H1 (cell line): ENCODE measurements at regions not wholly inside any gene's neighbourhood (a gene's known extent, or its start where the extent isn't known, plus 50 kb on each side); places are given as distances from the start of the nearest gene placed in this dataset.

Experiments
- CTCF ChIA-PET: fragments of 300-600 bp; sonication (Branson Sonifier 250); formaldehyde crosslinking; loops from one replicate; lab custom pipeline; 2021; ENCODE audit not compliant: partially characterized antibody; lab: Charles Lee
- POLR2A ChIA-PET: fragments of 300-600 bp; sonication (Branson Sonifier 250); formaldehyde crosslinking; loops from one replicate; lab custom pipeline; 2021; ENCODE audit warnings: inconsistent platforms; ENCODE audit not compliant: partially characterized antibody; lab: Charles Lee
- DNase-seq, 2 experiments: peaks; one replicate each; pipeline versions ENCODE4 v3.0.0 to v3.0.0-alpha.2; 2010 to 2022; ENCODE audit warnings: low spot score in 2 of 2, low read depth in 1 of 2, mixed read lengths in 1 of 2
- FAIRE-seq: peaks from 2 replicates; lab custom pipeline; 2011; peaks lifted over from hg19 to GRCh38; lab: Jason Lieb, UNC
- H2AFZ ChIP-seq: 2 replicates; pipeline ENCODE4 v1.8.1; 2012; ENCODE audit warnings: low read length, inconsistent platforms
- H2AK5ac ChIP-seq: 2 replicates; pipeline ENCODE4 v1.6.1; 2013; ENCODE audit warnings: low read depth, low read length
- H2BK120ac ChIP-seq: replicated peaks from 2 replicates; pipeline ENCODE3; 2013; ENCODE audit warnings: low read depth, low read length, inconsistent platforms
- H2BK12ac ChIP-seq: 2 replicates; pipeline ENCODE4 v1.6.1; 2013; ENCODE audit warnings: low read depth, low read length
- H2BK15ac ChIP-seq: 2 replicates; pipeline ENCODE4 v1.6.1; 2013; ENCODE audit warnings: low read length
- H2BK20ac ChIP-seq: 2 replicates; pipeline ENCODE4 v1.6.1; 2013; ENCODE audit warnings: low read length
- H2BK5ac ChIP-seq: 2 replicates; pipeline ENCODE4 v1.6.1; 2013; ENCODE audit warnings: low read depth, low read length
- H3K14ac ChIP-seq: 2 replicates; pipeline ENCODE4 v1.6.1; 2013; ENCODE audit warnings: inconsistent platforms; ENCODE audit not compliant: insufficient read length
- H3K18ac ChIP-seq: 2 replicates; pipeline ENCODE4 v1.6.1; 2013; ENCODE audit warnings: low read length; ENCODE audit errors: extremely low read depth
- H3K23ac ChIP-seq: 2 replicates; pipeline ENCODE4 v1.6.1; 2013; ENCODE audit warnings: inconsistent platforms; ENCODE audit not compliant: insufficient read length
- H3K23me2 ChIP-seq: 2 replicates; pipeline ENCODE4 v1.6.1; 2013; ENCODE audit warnings: low read depth, low read length
- H3K27ac ChIP-seq: 2 replicates; pipeline ENCODE4 v1.6.1; 2011; ENCODE audit warnings: low read depth, low read length, inconsistent platforms
- H3K27me3 ChIP-seq, 4 experiments: replicated peaks in 1 of 4; 1 replicate in 1 of 4; 2 replicates in 3 of 4; pipeline versions ENCODE4 v1.6.1 to v1.8.1; 2011 to 2013; ENCODE audit warnings: low read length in 3 of 4, mild to moderate bottlenecking in 3 of 4, inconsistent platforms in 2 of 4, mixed read lengths in 2 of 4, moderate library complexity in 1 of 4; ENCODE audit not compliant: control insufficient read depth in 3 of 4, insufficient read depth in 3 of 4; ENCODE audit errors: extremely low read depth in 1 of 4
- H3K36me3 ChIP-seq, 4 experiments: 2 replicates each; pipeline versions ENCODE4 v1.6.1 to v1.8.1; 2011 to 2013; ENCODE audit warnings: mild to moderate bottlenecking in 4 of 4, low read length in 3 of 4, moderate library complexity in 2 of 4, control low read depth in 1 of 4, inconsistent platforms in 1 of 4; ENCODE audit not compliant: insufficient read depth in 4 of 4, control insufficient read depth in 2 of 4
- H3K4ac ChIP-seq: replicated peaks from 2 replicates; pipeline ENCODE3; 2013; ENCODE audit warnings: low read length, low read depth, mixed read lengths, inconsistent platforms; ENCODE audit not compliant: insufficient read length
- H3K4me1 ChIP-seq, 4 experiments: replicated peaks in 1 of 4; 1 replicate in 1 of 4; 2 replicates in 3 of 4; pipeline versions ENCODE4 v1.6.1 to v1.8.1; 2011 to 2013; ENCODE audit warnings: low read length in 3 of 4, inconsistent platforms in 2 of 4, mixed read lengths in 1 of 4; ENCODE audit not compliant: insufficient read depth in 4 of 4, control insufficient read depth in 3 of 4
- H3K4me2 ChIP-seq, 2 experiments: 2 replicates each; pipeline versions ENCODE4 v1.6.1 to v1.8.1; 2011 to 2013; ENCODE audit warnings: low read depth in 2 of 2, low read length in 2 of 2, control low read depth in 1 of 2, inconsistent platforms in 1 of 2, mild to moderate bottlenecking in 1 of 2; ENCODE audit not compliant: insufficient read depth in 1 of 2
- H3K4me3 ChIP-seq, 4 experiments: fragments of 200-600, 300-600 bp in 1 of 4; sonication (generic), shearing (Covaris generic), sonication (Bioruptor Twin) in 1 of 4; 2 replicates each; pipeline versions ENCODE4 v1.5.1 to v1.8.1; 2011 to 2016; ENCODE audit warnings: low read length in 4 of 4, low read depth in 3 of 4, control low read depth in 2 of 4, inconsistent platforms in 2 of 4, mild to moderate bottlenecking in 2 of 4, mixed read lengths in 1 of 4, moderate library complexity in 1 of 4; ENCODE audit not compliant: insufficient read depth in 2 of 4; ENCODE audit errors: extremely low read depth in 1 of 4
- H3K56ac ChIP-seq: replicated peaks from 2 replicates; pipeline ENCODE3; 2013; ENCODE audit warnings: low read depth, mild to moderate bottlenecking, mixed read lengths, low read length, inconsistent platforms; ENCODE audit not compliant: insufficient read length
- H3K79me1 ChIP-seq: 2 replicates; pipeline ENCODE4 v1.6.1; 2013; ENCODE audit warnings: low read depth, low read length, control low read depth
- H3K79me2 ChIP-seq, 2 experiments: 2 replicates each; pipeline versions ENCODE4 v1.6.1 to v1.8.1; 2012 to 2013; ENCODE audit warnings: low read length in 2 of 2, mild to moderate bottlenecking in 2 of 2, inconsistent platforms in 1 of 2; ENCODE audit not compliant: insufficient read depth in 2 of 2, control insufficient read depth in 1 of 2
- H3K9ac ChIP-seq, 4 experiments: replicated peaks in 1 of 4; 1 replicate in 1 of 4; 2 replicates in 3 of 4; pipeline versions ENCODE4 v1.6.1 to v1.8.1; 2011 to 2013; ENCODE audit warnings: low read depth in 3 of 4, low read length in 3 of 4, control low read depth in 2 of 4, mild to moderate bottlenecking in 2 of 4, moderate library complexity in 2 of 4, inconsistent platforms in 1 of 4; ENCODE audit errors: extremely low read depth in 1 of 4
- H3K9me3 ChIP-seq, 2 experiments: 2 replicates each; pipeline versions ENCODE4 v1.6.1 to v1.8.1; 2012 to 2013; ENCODE audit warnings: mild to moderate bottlenecking in 2 of 2, moderate library complexity in 2 of 2, control low read depth in 1 of 2, inconsistent platforms in 1 of 2, low read depth in 1 of 2, low read length in 1 of 2, mixed read lengths in 1 of 2; ENCODE audit not compliant: insufficient read depth in 2 of 2
- H4K20me1 ChIP-seq, 2 experiments: replicated peaks in 1 of 2; 2 replicates each; pipeline versions ENCODE3 to v1.8.1; 2011 to 2013; ENCODE audit warnings: inconsistent platforms in 2 of 2, low read length in 2 of 2, mild to moderate bottlenecking in 1 of 2; ENCODE audit not compliant: insufficient read depth in 2 of 2, control insufficient read depth in 1 of 2
- H4K5ac ChIP-seq: 2 replicates; pipeline ENCODE4 v1.6.1; 2013; ENCODE audit warnings: low read length, low read depth, mixed read lengths, inconsistent platforms; ENCODE audit not compliant: insufficient read length
- H4K8ac ChIP-seq: 2 replicates; pipeline ENCODE4 v1.8.0; 2013; ENCODE audit warnings: mild to moderate bottlenecking, moderate library complexity, low read length, inconsistent platforms; ENCODE audit not compliant: insufficient read depth; ENCODE audit errors: extremely low read depth
- H4K91ac ChIP-seq: replicated peaks from 2 replicates; pipeline ENCODE3; 2013; ENCODE audit warnings: low read length, mixed read lengths, inconsistent platforms; ENCODE audit not compliant: insufficient read length
- CHD7 ChIP-seq: fragments of 300-600 bp; sonication (generic); IDR thresholded peaks from 2 replicates; pipeline ENCODE4 v1.7.1; 2012; ENCODE audit warnings: low read length, moderate library complexity, mild to moderate bottlenecking, inconsistent platforms; ENCODE audit not compliant: insufficient replicate concordance
- WGBS, 2 experiments: shearing (Covaris generic) in 1 of 2; methylation state at CpG; one replicate each; pipeline versions ENCODE4 v1.1.6 to v1.1.7; 2013 to 2015; ENCODE audit warnings: low lambda C conversion rate in 2 of 2, mixed read lengths in 2 of 2, inconsistent platforms in 1 of 2, low coverage in 1 of 2, missing lambda C conversion rate in 1 of 2; ENCODE audit not compliant: insufficient replicate concordance in 2 of 2, insufficient coverage in 1 of 2, insufficient read length in 1 of 2; ENCODE audit errors: extremely low coverage in 1 of 2, missing lambda C conversion rate in 1 of 2; 5-methylcytosine and 5-hydroxymethylcytosine counted together

GRCh38 chr18:22841840-22842239 lies 91.3 kb upstream of the RBBP8 start:
- Histone ChIP-seq H3K79me1 (no peaks in the 10 kb centered on the region), H2BK15ac (no peak overlapping the region), H2BK5ac (no peak overlapping the region), H3K23ac (no peak overlapping the region), H4K5ac (no peak overlapping the region), H3K4me3 (no peak overlapping the region), H3K4ac (no peak overlapping the region), H3K36me3 (no peaks in the 10 kb centered on the region), H3K4me1 (peaks cover 0 to 3% (median 1%) of the 10 kb centered on the region in 4 experiments; a peak in 3 of 7 replicates), H3K9ac (no peak overlapping the region), H2AK5ac (no peak overlapping the region), H4K8ac (no peak overlapping the region), H3K23me2 (no peaks in the 10 kb centered on the region), H3K9me3 (no peaks in the 10 kb centered on the region), H3K79me2 (no peaks in the 10 kb centered on the region), H2BK120ac (no peak overlapping the region), H3K14ac (no peak overlapping the region), H3K4me2 (no peak overlapping the region), H2AFZ (no peak overlapping the region), H2BK12ac (no peak overlapping the region), H4K20me1 (no peaks in the 10 kb centered on the region), H3K18ac (no peak overlapping the region), H3K56ac (no peak overlapping the region), H3K27me3 (no peaks in the 10 kb centered on the region), H4K91ac (no peak overlapping the region), H3K27ac (no peak overlapping the region), H2BK20ac (no peak overlapping the region)
- ChIA-PET CTCF (interaction anchor here (0.7 to 1.8 kb wide), 3 partner anchors 28 to 141 kb away, joined by 3 to 4 read pairs (median 3); no protein-coding TSS in a partner anchor), POLR2A (no interaction called here)
- FAIRE-seq (no peak), DNase-seq (no peak)
- 100% methylated on average over 2 of the region's 2 CpGs; no CpG with 5 or more reads in 1 of the 2 experiments for WGBS, 2 experiments
- TF ChIP-seq CHD7: no peak
